Gastrocnemius medialis (tissue), 4 donors: ENCODE measurements at regions not wholly inside any gene's neighbourhood (a gene's known extent, or its start where the extent isn't known, plus 50 kb on each side); places are given as distances from the start of the nearest gene placed in this dataset.

ENCODE experiments used
- ATAC-seq, 2 donors: fragments of 150-250 bp; one replicate each; pipeline ENCODE4 v1.9.1; 2016
- DNase-seq, 2 donors: peaks; one replicate each; pipeline ENCODE4 v3.0.0-alpha.2; 2019
- H3K27ac ChIP-seq, 4 donors: fragments of 200-600 bp; sonication (generic); 1 replicate in 1 of 4; 2 replicates in 3 of 4; pipeline ENCODE4 v1.5.1; 2016 to 2018; ENCODE audit warnings: mild to moderate bottlenecking in 2 of 4, moderate library complexity in 1 of 4
- H3K27me3 ChIP-seq, 3 donors: fragments of 200-600 bp; sonication (generic) in 2 of 3; 1 replicate in 1 of 3; 2 replicates in 2 of 3; pipeline versions ENCODE4 v1.5.1 to v1.6.0; 2016 to 2019; ENCODE audit warnings: mild to moderate bottlenecking in 1 of 3, moderate library complexity in 1 of 3
- H3K36me3 ChIP-seq, 2 donors: fragments of 200-600 bp; sonication (generic) in 1 of 2; one replicate each; pipeline ENCODE4 v1.5.1; 2017 to 2018
- H3K4me1 ChIP-seq, 2 donors: fragments of 200-600 bp; sonication (generic) in 1 of 2; one replicate each; pipeline ENCODE4 v1.5.1; 2016 to 2017; ENCODE audit warnings: mild to moderate bottlenecking in 2 of 2
- H3K4me3 ChIP-seq, 4 donors: fragments of 200-600 bp; sonication (generic) in 3 of 4; 1 replicate in 1 of 4; 2 replicates in 3 of 4; pipeline ENCODE4 v1.5.1; 2016 to 2019; ENCODE audit warnings: mild to moderate bottlenecking in 2 of 4
- H3K9me3 ChIP-seq, 3 donors: fragments of 200-600 bp; sonication (generic) in 2 of 3; 1 replicate in 1 of 3; 2 replicates in 2 of 3; pipeline ENCODE4 v1.5.1; 2016 to 2019
- POLR2A ChIP-seq, 2 donors: fragments of 450-650 bp; IDR thresholded peaks; one replicate each; pipeline ENCODE4 v1.6.1; 2017; ENCODE audit warnings: antibody characterized with exemption in 2 of 2, mild to moderate bottlenecking in 2 of 2, moderate library complexity in 2 of 2
- in situ Hi-C, 4 donors: fragments of 200-750 bp; cut with MboI; loops; one replicate each; pipeline versions ENCODE4 v1.15.0 to v1.8.0; 2017; ENCODE audit warnings: low sequenced_read_pairs in 4 of 4
- intact Hi-C: fragments of 100-400 bp; cut with DNase I; formaldehyde crosslinking; loops from one replicate; pipeline ENCODE4 v1.15.1; 2023; ENCODE audit warnings: low total_unique reads
- TF ChIP-seq, protein P1 (sequence below), 5 experiments: fragments of 450-650 bp in 3 of 5; fragments of 200-600 bp in 2 of 5; sonication (generic) in 2 of 5; IDR thresholded peaks in 4 of 5; conservative IDR thresholded peaks in 1 of 5; 1 replicate in 4 of 5; 2 replicates in 1 of 5; pipeline ENCODE4 v1.5.1; 2016 to 2019; ENCODE audit warnings: antibody characterized with exemption in 5 of 5, mild to moderate bottlenecking in 3 of 5, moderate library complexity in 3 of 5

DNA sequence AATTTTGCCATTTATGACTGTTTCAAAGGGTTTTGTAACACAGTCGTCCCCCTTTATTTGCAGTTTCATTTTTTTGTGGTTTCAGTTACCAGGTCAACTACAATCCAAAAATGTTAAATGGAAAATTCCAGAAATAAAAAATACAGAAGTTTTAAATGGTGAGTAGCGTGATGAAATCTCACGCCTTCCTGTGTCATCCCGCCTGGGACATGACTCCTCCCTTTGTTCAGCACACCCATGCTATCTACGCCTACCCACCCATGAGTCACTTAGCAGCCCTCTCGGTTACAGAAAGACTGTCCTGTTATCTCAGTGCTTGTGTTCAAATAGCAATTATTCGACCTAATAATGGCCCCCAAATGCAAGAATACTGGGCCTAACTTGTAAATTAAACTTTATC lies 765.3 kb upstream of the ADAMTS16 start:
- H3K4me1 ChIP-seq = no peaks in the 10 kb centered on the region
- no peaks in the 10 kb centered on the region for H3K36me3 ChIP-seq
- DNase-seq (peak in 1 of 2 donors; percentile 14), ATAC-seq (no peak)
- no peaks in the 10 kb centered on the region for H3K27me3 ChIP-seq
- no peaks in the 10 kb centered on the region for H3K9me3 ChIP-seq
- in situ Hi-C loops = no loop called here
- intact Hi-C loops = no loop called here
- TF ChIP-seq, protein P1, sequence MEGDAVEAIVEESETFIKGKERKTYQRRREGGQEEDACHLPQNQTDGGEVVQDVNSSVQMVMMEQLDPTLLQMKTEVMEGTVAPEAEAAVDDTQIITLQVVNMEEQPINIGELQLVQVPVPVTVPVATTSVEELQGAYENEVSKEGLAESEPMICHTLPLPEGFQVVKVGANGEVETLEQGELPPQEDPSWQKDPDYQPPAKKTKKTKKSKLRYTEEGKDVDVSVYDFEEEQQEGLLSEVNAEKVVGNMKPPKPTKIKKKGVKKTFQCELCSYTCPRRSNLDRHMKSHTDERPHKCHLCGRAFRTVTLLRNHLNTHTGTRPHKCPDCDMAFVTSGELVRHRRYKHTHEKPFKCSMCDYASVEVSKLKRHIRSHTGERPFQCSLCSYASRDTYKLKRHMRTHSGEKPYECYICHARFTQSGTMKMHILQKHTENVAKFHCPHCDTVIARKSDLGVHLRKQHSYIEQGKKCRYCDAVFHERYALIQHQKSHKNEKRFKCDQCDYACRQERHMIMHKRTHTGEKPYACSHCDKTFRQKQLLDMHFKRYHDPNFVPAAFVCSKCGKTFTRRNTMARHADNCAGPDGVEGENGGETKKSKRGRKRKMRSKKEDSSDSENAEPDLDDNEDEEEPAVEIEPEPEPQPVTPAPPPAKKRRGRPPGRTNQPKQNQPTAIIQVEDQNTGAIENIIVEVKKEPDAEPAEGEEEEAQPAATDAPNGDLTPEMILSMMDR (IDR thresholded peaks at IDR 0.05 in 4 of 5, conservative IDR thresholded peaks at IDR 0.05 in 1 of 5) = no peak
- no peak for TF ChIP-seq POLR2A (IDR thresholded peaks at IDR 0.05)
- H3K4me3 ChIP-seq = no peak overlapping the region
- H3K27ac ChIP-seq = no peak overlapping the region

DNA sequence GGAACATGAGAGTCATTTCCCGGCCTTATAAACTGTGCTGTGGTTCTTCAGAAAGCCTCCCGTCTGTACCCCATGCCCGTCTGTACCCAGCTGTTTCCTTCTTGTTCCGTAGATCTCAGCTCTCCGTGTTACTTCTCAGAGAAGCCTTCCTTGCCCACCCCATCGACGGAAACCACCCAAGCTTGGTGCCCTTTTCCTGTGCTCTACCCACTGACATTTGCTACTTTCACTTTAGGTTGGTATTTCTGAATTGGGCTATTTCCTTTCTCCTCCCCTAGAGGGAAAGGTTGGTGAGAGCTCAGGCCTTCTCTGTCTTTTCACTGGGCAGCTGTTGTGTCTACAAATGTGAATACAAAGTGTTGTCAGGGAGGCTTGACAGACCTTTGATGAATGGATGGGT lies 764.5 kb upstream of the ADAMTS16 start:
- no peaks in the 10 kb centered on the region for H3K27me3 ChIP-seq
- H3K4me1 ChIP-seq = no peaks in the 10 kb centered on the region
- in situ Hi-C loops = no loop called here
- DNase-seq (no peak), ATAC-seq (no peak)
- no peak for TF ChIP-seq POLR2A (IDR thresholded peaks at IDR 0.05)
- TF ChIP-seq, protein P1 (IDR thresholded peaks at IDR 0.05 in 4 of 5, conservative IDR thresholded peaks at IDR 0.05 in 1 of 5) = no peak
- H3K36me3 ChIP-seq = no peaks in the 10 kb centered on the region
- no peak overlapping the region for H3K27ac ChIP-seq
- no peaks in the 10 kb centered on the region for H3K9me3 ChIP-seq
- intact Hi-C loops = no loop called here
- no peak overlapping the region for H3K4me3 ChIP-seq

DNA sequence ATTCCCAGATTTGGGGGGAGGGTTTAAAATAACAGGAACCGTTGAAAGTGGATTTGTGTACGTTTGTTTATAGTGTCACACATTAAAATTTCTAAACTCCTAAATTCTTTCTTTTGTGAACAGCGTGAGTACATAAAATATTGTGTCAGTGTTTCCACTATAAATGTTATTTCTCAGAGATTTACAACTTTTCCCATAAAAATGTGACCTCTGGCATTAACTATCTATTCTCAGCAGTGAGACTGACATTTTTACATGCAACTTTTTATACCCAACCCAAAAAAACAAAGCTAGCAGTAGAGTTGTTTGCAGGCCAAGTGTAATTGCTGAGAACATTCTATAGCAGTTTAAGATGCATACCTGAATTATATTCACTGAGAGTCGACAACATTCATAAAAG lies 757.0 kb upstream of the ADAMTS16 start:
- no peaks in the 10 kb centered on the region for H3K27me3 ChIP-seq
- intact Hi-C loops = no loop called here
- ATAC-seq (no peak), DNase-seq (no peak)
- H3K36me3 ChIP-seq = no peaks in the 10 kb centered on the region
- H3K4me3 ChIP-seq = no peak overlapping the region
- in situ Hi-C loops = no loop called here
- no peak for TF ChIP-seq POLR2A (IDR thresholded peaks at IDR 0.05)
- TF ChIP-seq, protein P1 (IDR thresholded peaks at IDR 0.05 in 4 of 5, conservative IDR thresholded peaks at IDR 0.05 in 1 of 5) = no peak
- no peak overlapping the region for H3K27ac ChIP-seq
- no peaks in the 10 kb centered on the region for H3K9me3 ChIP-seq
- H3K4me1 ChIP-seq = no peaks in the 10 kb centered on the region

DNA sequence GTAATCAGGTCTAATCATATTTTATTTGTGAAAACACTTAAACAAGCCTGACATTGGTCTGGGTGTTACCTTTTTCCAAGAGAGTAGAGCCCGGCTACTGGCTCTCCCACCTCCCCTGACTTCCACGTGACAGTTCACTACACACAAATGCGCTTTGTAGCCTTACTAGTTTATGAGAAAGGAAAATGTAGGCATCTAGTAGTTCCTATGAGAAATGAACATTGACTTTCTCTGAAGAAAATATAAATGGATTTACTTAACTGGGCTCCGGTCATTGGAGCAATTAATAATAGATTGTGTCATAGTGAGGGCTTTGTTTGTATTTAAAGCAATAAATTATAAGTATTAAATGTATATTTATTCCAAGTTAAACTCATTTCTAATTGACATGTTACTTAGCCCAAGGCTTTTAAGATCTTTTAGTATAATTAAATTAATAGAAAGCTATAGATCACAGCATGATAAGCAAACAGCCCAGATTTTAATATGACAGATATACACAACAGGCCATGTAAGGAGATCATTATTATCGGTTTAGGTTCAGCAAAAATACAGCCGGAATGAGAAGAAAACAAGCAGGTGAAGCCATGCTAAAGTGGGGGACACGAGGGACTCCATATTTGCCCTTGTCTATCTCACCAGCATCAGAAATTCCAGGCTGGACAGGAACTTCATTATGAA lies 756.5 kb upstream of the ADAMTS16 start:
- no peak for ATAC-seq
- Histone ChIP-seq H3K36me3 (no peaks in the 10 kb centered on the region), H3K4me3 (no peak overlapping the region), H3K9me3 (no peaks in the 10 kb centered on the region), H3K27me3 (no peaks in the 10 kb centered on the region), H3K27ac (no peak overlapping the region), H3K4me1 (no peaks in the 10 kb centered on the region)
- in situ Hi-C loops = no loop called here
- TF ChIP-seq, protein P1 (IDR thresholded peaks at IDR 0.05 in 4 of 5, conservative IDR thresholded peaks at IDR 0.05 in 1 of 5) = no peak
- TF ChIP-seq POLR2A (IDR thresholded peaks at IDR 0.05) = no peak
- DNase-seq = no peak
- intact Hi-C loops = no loop called here

DNA sequence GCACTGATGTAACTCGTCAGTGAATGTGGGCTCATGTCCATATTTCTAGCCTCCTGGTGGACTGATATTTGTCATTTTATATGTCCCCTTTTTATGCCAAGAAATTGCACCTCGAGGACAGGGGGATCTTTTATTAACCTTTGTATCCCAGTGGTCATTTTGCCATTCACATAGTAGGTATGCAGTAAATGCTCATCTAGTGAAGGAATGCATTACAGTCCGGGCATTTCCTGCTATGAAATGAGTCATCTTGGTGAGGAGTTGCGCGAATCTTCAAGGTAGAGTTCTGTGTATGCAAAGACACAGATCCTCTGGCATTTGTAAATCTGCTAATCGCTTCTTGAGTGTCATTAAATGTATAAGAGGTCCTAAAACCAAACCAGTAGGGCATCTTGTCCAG lies 755.5 kb upstream of the ADAMTS16 start:
- Histone ChIP-seq H3K9me3 (no peaks in the 10 kb centered on the region), H3K36me3 (no peaks in the 10 kb centered on the region), H3K27me3 (no peaks in the 10 kb centered on the region), H3K27ac (no peak overlapping the region), H3K4me1 (no peaks in the 10 kb centered on the region), H3K4me3 (no peak overlapping the region)
- in situ Hi-C loops = no loop called here
- ATAC-seq (no peak), DNase-seq (no peak)
- TF ChIP-seq POLR2A (IDR thresholded peaks at IDR 0.05) = no peak
- TF ChIP-seq, protein P1 (IDR thresholded peaks at IDR 0.05 in 4 of 5, conservative IDR thresholded peaks at IDR 0.05 in 1 of 5) = no peak
- intact Hi-C loops = no loop called here
